GM12874 (cell line): ENCODE measurements at regions not wholly inside any gene's neighbourhood (a gene's known extent, or its start where the extent isn't known, plus 50 kb on each side); places are given as distances from the start of the nearest gene placed in this dataset.

Experiments used
- TF ChIP-seq, protein P1 (sequence below): IDR thresholded peaks from 2 replicates; pipeline ENCODE4 v1.5.1; 2011; ENCODE audit warnings: low read depth, mild to moderate bottlenecking, control low read depth, low read length, moderate library complexity; ENCODE audit not compliant: insufficient read depth

DNA sequence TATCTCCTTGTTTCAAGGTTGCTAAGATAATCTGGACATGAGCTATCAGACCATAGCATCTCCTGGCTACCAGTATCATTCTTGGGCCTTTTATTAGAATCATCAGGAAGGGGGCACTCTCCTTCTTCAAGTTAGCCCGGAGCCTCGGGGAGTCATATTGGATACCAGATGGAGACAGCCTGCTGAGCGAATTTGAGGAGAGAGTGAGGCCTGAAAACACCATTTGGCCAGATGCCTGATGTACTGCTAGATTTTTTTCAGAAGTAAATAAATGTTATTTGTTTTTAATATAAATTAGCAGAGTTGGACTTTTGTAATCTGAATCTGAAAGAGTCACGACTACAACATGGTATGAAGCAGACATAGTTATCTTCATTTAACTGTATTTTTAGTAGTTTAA is 848.6 kb downstream of the IGSF11 start:
- TF ChIP-seq, protein P1, sequence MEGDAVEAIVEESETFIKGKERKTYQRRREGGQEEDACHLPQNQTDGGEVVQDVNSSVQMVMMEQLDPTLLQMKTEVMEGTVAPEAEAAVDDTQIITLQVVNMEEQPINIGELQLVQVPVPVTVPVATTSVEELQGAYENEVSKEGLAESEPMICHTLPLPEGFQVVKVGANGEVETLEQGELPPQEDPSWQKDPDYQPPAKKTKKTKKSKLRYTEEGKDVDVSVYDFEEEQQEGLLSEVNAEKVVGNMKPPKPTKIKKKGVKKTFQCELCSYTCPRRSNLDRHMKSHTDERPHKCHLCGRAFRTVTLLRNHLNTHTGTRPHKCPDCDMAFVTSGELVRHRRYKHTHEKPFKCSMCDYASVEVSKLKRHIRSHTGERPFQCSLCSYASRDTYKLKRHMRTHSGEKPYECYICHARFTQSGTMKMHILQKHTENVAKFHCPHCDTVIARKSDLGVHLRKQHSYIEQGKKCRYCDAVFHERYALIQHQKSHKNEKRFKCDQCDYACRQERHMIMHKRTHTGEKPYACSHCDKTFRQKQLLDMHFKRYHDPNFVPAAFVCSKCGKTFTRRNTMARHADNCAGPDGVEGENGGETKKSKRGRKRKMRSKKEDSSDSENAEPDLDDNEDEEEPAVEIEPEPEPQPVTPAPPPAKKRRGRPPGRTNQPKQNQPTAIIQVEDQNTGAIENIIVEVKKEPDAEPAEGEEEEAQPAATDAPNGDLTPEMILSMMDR: no peak

- TF ChIP-seq, protein P1: no peak
Measured at GRCh38 chr3:118187221-118187620, 847.4 kb downstream of the IGSF11 start.

DNA sequence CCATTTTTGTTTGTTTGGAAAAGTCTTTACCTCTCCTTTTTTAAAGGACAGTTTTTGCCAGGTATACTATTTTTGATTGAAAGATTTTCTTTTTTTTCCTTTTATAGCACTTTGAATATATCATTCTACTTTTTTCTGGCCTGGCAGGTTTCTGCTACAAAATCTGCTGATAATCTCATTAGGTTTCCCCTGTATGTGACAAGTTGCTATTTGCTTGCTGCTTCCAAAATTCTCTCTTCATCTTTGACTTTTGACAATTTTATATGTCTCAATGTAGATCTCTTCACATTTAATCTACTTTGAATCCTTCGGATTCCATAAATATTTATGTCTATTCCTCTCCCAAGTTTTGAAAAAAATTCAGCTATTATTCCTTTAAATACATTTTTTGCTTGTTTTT is 838.5 kb downstream of the IGSF11 start:
- TF ChIP-seq, protein P1: no peak

DNA sequence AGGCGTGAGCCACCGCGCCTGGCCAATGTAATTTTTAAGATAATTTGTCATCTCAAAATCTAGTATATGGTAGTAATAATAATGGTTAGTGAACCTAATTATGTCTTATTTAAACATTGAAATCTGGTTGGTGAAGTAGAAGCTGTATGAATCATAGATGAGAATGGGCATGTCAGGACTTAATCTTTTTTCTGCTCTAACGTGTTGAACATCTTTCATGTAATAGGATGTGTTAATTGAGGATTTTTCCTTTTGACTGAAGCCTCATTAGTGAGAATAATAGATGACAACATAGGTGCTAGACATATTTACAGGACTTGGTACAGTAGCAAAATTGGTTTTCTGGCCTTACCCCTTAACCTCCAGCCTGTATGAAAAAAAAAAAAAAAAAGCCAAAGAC is 835.6 kb downstream of the IGSF11 start:
- TF ChIP-seq, protein P1: no peak

- TF ChIP-seq, protein P1: no peak
Measured at GRCh38 chr3:118204052-118204656, 830.5 kb downstream of the IGSF11 start.

GRCh38 chr3:118207271-118207670 is 827.4 kb downstream of the IGSF11 start:
- TF ChIP-seq, protein P1: no peak

GRCh38 chr3:118208642-118209041 is 826.0 kb downstream of the IGSF11 start:
- TF ChIP-seq, protein P1: no peak
